ENCODE measurements at regions not wholly inside any gene's neighbourhood (a gene's known extent, or its start where the extent isn't known, plus 50 kb on each side); places are given as distances from the start of the nearest gene placed in this dataset.

- in situ Hi-C loops (cut with MboI; ENCODE audit: low pct_ligation_motif_present in 1 of 4, low pct_unique_long_range_greater_than_20kb in 1 of 4, low sequenced_read_pairs in 3 of 4) = no loop called here
- Histone ChIP-seq H3K36me3 (no peaks in the 10 kb centered on the region), H3K27me3 (no peaks in the 10 kb centered on the region), H3K4me3 (no peak overlapping the region), H3K4me1 (no peaks in the 10 kb centered on the region), H3K9me3 (no peaks in the 10 kb centered on the region), H3K27ac (no peak overlapping the region)
- no peak for DNase-seq
- no peak for TF ChIP-seq POLR2A (IDR thresholded peaks at IDR 0.05)
- TF ChIP-seq EP300 (IDR thresholded peaks at IDR 0.05; ENCODE audit: low read depth) = no peak
- 86 to 93% methylated on average over 2 of the region's 2 CpGs for WGBS, 2 donors (ENCODE audit: low coverage in 1 of 2)
- intact Hi-C loops (cut with DNase I; ENCODE audit: low total_unique reads) = no loop called here
These were observed 214.0 kb downstream of the KLF13 start for GRCh38 chr15:31540633-31541032.

GRCh38 chr15:31544361-31544760 lies 217.7 kb downstream of the KLF13 start:
- intact Hi-C loops (cut with DNase I; ENCODE audit: low total_unique reads) = no loop called here
- H3K27ac ChIP-seq = no peak overlapping the region
- no peaks in the 10 kb centered on the region for H3K27me3 ChIP-seq
- no peaks in the 10 kb centered on the region for H3K9me3 ChIP-seq
- TF ChIP-seq CTCF (IDR thresholded peaks at IDR 0.05) = no peak
- DNase-seq = no peak
- H3K4me1 ChIP-seq = no peaks in the 10 kb centered on the region
- no peaks in the 10 kb centered on the region for H3K36me3 ChIP-seq
- H3K4me3 ChIP-seq = no peak overlapping the region
- in situ Hi-C loops (cut with MboI; ENCODE audit: low pct_ligation_motif_present in 1 of 4, low pct_unique_long_range_greater_than_20kb in 1 of 4, low sequenced_read_pairs in 3 of 4) = no loop called here

GRCh38 chr15:31545257-31545656 lies 218.6 kb downstream of the KLF13 start:
- DNase-seq = no peak
- TF ChIP-seq POLR2A (IDR thresholded peaks at IDR 0.05) = no peak
- no peak for TF ChIP-seq EP300 (IDR thresholded peaks at IDR 0.05; ENCODE audit: low read depth)
- TF ChIP-seq CTCF (IDR thresholded peaks at IDR 0.05) = no peak
- TF ChIP-seq POLR2AphosphoS5 (IDR thresholded peaks at IDR 0.05) = no peak
- H3K4me3 ChIP-seq = no peak overlapping the region
- no peak overlapping the region for H3K27ac ChIP-seq
- in situ Hi-C loops (cut with MboI; ENCODE audit: low pct_ligation_motif_present in 1 of 4, low pct_unique_long_range_greater_than_20kb in 1 of 4, low sequenced_read_pairs in 3 of 4) = no loop called here
- H3K27me3 ChIP-seq = no peaks in the 10 kb centered on the region
- intact Hi-C loops (cut with DNase I; ENCODE audit: low total_unique reads) = no loop called here
- H3K9me3 ChIP-seq = no peaks in the 10 kb centered on the region
- H3K4me1 ChIP-seq = no peaks in the 10 kb centered on the region
- no peaks in the 10 kb centered on the region for H3K36me3 ChIP-seq

- no peaks in the 10 kb centered on the region for H3K9me3 ChIP-seq
- TF ChIP-seq POLR2AphosphoS5 (IDR thresholded peaks at IDR 0.05) = no peak
- no peak for TF ChIP-seq POLR2A (IDR thresholded peaks at IDR 0.05)
- no peak for TF ChIP-seq CTCF (IDR thresholded peaks at IDR 0.05)
- no peak for TF ChIP-seq EP300 (IDR thresholded peaks at IDR 0.05; ENCODE audit: low read depth)
- 81% methylated on average over 8 of the region's 8 CpGs; no CpG with 5 or more reads in 1 of the 2 donors for WGBS, 2 donors (ENCODE audit: low coverage in 1 of 2)
- H3K27ac ChIP-seq = no peak overlapping the region
- intact Hi-C loops (cut with DNase I; ENCODE audit: low total_unique reads) (no loop called here), in situ Hi-C loops (cut with MboI; ENCODE audit: low pct_ligation_motif_present in 1 of 4, low pct_unique_long_range_greater_than_20kb in 1 of 4, low sequenced_read_pairs in 3 of 4) (no loop called here)
- H3K27me3 ChIP-seq = no peaks in the 10 kb centered on the region
- no peak overlapping the region for H3K4me3 ChIP-seq
- H3K36me3 ChIP-seq = no peaks in the 10 kb centered on the region
- H3K4me1 ChIP-seq = no peaks in the 10 kb centered on the region
- no peak for DNase-seq
These were observed 223.8 kb downstream of the KLF13 start for GRCh38 chr15:31550211-31550977.

GRCh38 chr15:31551323-31551722 lies 224.7 kb downstream of the KLF13 start:
- DNase-seq = no peak
- H3K27ac ChIP-seq = no peak overlapping the region
- intact Hi-C loops (cut with DNase I; ENCODE audit: low total_unique reads) (no loop called here), in situ Hi-C loops (cut with MboI; ENCODE audit: low pct_ligation_motif_present in 1 of 4, low pct_unique_long_range_greater_than_20kb in 1 of 4, low sequenced_read_pairs in 3 of 4) (no loop called here)
- no peak overlapping the region for H3K4me3 ChIP-seq
- no peaks in the 10 kb centered on the region for H3K36me3 ChIP-seq
- H3K4me1 ChIP-seq = no peaks in the 10 kb centered on the region
- H3K9me3 ChIP-seq = no peaks in the 10 kb centered on the region
- no peak for TF ChIP-seq CTCF (IDR thresholded peaks at IDR 0.05)
- TF ChIP-seq POLR2AphosphoS5 (IDR thresholded peaks at IDR 0.05) = no peak
- TF ChIP-seq POLR2A (IDR thresholded peaks at IDR 0.05) = no peak
- no peaks in the 10 kb centered on the region for H3K27me3 ChIP-seq
- WGBS, 2 donors (ENCODE audit: low coverage in 1 of 2) = 68 to 83% methylated on average over 4 to 5 of the region's 5 CpGs

Data from transverse colon (tissue), 4 donors.